DOHH2 (cell line): ENCODE measurements at regions not wholly inside any gene's neighbourhood (a gene's known extent, or its start where the extent isn't known, plus 50 kb on each side); places are given as distances from the start of the nearest gene placed in this dataset.

Experiments
- H3F3A ChIP-seq: fragments of 200-600 bp; sonication (generic), shearing (Covaris generic); 2 replicates; pipeline ENCODE4 v1.6.0; 2016; ENCODE audit warnings: antibody characterized with exemption, mild to moderate bottlenecking; ENCODE audit not compliant: control insufficient read depth, insufficient read depth
- H3K27ac ChIP-seq: fragments of 200-600 bp; sonication (generic); 2 replicates; pipeline ENCODE4 v1.5.1; 2014; ENCODE audit warnings: low read depth, mild to moderate bottlenecking, low read length, moderate library complexity
- H3K27me3 ChIP-seq: fragments of 200-600 bp; sonication (generic); 2 replicates; pipeline ENCODE4 v1.6.1; 2014; ENCODE audit warnings: mild to moderate bottlenecking, low read length, mixed read lengths; ENCODE audit not compliant: control insufficient read depth
- H3K36me3 ChIP-seq: fragments of 200-600 bp; sonication (generic); 2 replicates; pipeline ENCODE4 v1.6.1; 2014; ENCODE audit warnings: mild to moderate bottlenecking, low read length, moderate library complexity, mixed read lengths; ENCODE audit not compliant: control insufficient read depth
- H3K4me1 ChIP-seq: fragments of 200-600 bp; sonication (generic); 2 replicates; pipeline ENCODE4 v1.6.1; 2014; ENCODE audit warnings: mild to moderate bottlenecking, low read length, mixed read lengths; ENCODE audit not compliant: control insufficient read depth
- H3K4me2 ChIP-seq: fragments of 200-600 bp; sonication (generic); 2 replicates; pipeline ENCODE4 v1.6.0; 2014; ENCODE audit warnings: mild to moderate bottlenecking, low read length, moderate library complexity
- H3K4me3 ChIP-seq: fragments of 200-600 bp; sonication (generic); 2 replicates; pipeline ENCODE4 v1.5.1; 2014; ENCODE audit warnings: mild to moderate bottlenecking, low read length, mixed read lengths
- H3K79me2 ChIP-seq: fragments of 200-600 bp; sonication (generic); 2 replicates; pipeline ENCODE4 v1.6.1; 2014; ENCODE audit warnings: mild to moderate bottlenecking, low read length, mixed read lengths; ENCODE audit not compliant: control insufficient read depth
- H3K9me2 ChIP-seq: fragments of 200-600 bp; sonication (generic); replicated peaks from 2 replicates; pipeline ENCODE4 v1.6.1; 2014; ENCODE audit warnings: mild to moderate bottlenecking, low read length, mixed read lengths; ENCODE audit not compliant: control insufficient read depth
- H3K9me3 ChIP-seq: fragments of 200-600 bp; sonication (generic); 2 replicates; pipeline ENCODE4 v1.6.1; 2014; ENCODE audit warnings: antibody characterized with exemption, low read length, mixed read lengths; ENCODE audit not compliant: control insufficient read depth, insufficient read depth
- H4K20me1 ChIP-seq: fragments of 200-600 bp; sonication (generic); 2 replicates; pipeline ENCODE4 v1.6.0; 2014; ENCODE audit warnings: low read depth, mild to moderate bottlenecking, antibody characterized with exemption, low read length, moderate library complexity; ENCODE audit not compliant: control insufficient read depth, insufficient read depth
- EZH2phosphoT487 ChIP-seq: fragments of 200-600 bp; sonication (generic); IDR thresholded peaks from 2 replicates; pipeline ENCODE4 v1.6.1; 2017; ENCODE audit warnings: borderline replicate concordance, mild to moderate bottlenecking, antibody characterized with exemption, low read length, moderate library complexity, mixed read lengths
- TF ChIP-seq, protein P1 (sequence below): fragments of 200-600 bp; sonication (generic); IDR thresholded peaks from one replicate; pipeline ENCODE4 v1.5.1; 2014; ENCODE audit warnings: antibody characterized with exemption, mild to moderate bottlenecking, low read depth, low read length; ENCODE audit not compliant: poor library complexity, severe bottlenecking

DNA sequence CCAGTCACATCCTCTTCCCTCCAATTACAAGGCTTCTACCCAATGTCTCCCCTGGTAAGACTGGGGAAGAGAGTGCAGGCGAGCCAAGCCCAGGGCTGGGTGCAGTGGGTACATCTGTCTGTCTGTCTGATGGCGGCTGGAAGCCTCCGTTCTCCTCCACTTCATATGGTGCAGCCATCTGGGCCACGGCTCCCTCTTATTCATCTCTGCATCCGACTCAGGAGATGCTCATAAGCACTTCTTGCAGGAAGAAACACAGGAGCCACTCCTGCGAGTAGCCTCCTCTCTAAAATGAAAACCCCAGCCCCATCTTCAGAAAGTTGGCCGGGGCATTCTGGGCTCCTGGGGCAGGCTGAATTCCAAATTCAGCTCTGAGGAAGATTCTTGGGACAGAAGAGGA is 67.5 kb upstream of the SLC6A6 start:
- Histone ChIP-seq H4K20me1 (no peaks in the 10 kb centered on the region), H3K4me1 (no peaks in the 10 kb centered on the region; the same call in 1 of the 2 replicates), H3K9me3 (no peaks in the 10 kb centered on the region), H3K9me2 (no peaks in the 10 kb centered on the region), H3F3A (no peaks in the 10 kb centered on the region), H3K4me3 (no peak overlapping the region), H3K4me2 (no peak overlapping the region), H3K79me2 (no peaks in the 10 kb centered on the region), H3K27ac (no peak overlapping the region), H3K36me3 (no peaks in the 10 kb centered on the region), H3K27me3 (no peaks in the 10 kb centered on the region)
- TF ChIP-seq, protein P1, sequence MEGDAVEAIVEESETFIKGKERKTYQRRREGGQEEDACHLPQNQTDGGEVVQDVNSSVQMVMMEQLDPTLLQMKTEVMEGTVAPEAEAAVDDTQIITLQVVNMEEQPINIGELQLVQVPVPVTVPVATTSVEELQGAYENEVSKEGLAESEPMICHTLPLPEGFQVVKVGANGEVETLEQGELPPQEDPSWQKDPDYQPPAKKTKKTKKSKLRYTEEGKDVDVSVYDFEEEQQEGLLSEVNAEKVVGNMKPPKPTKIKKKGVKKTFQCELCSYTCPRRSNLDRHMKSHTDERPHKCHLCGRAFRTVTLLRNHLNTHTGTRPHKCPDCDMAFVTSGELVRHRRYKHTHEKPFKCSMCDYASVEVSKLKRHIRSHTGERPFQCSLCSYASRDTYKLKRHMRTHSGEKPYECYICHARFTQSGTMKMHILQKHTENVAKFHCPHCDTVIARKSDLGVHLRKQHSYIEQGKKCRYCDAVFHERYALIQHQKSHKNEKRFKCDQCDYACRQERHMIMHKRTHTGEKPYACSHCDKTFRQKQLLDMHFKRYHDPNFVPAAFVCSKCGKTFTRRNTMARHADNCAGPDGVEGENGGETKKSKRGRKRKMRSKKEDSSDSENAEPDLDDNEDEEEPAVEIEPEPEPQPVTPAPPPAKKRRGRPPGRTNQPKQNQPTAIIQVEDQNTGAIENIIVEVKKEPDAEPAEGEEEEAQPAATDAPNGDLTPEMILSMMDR: no peak
- no peak for TF ChIP-seq EZH2phosphoT487

DNA sequence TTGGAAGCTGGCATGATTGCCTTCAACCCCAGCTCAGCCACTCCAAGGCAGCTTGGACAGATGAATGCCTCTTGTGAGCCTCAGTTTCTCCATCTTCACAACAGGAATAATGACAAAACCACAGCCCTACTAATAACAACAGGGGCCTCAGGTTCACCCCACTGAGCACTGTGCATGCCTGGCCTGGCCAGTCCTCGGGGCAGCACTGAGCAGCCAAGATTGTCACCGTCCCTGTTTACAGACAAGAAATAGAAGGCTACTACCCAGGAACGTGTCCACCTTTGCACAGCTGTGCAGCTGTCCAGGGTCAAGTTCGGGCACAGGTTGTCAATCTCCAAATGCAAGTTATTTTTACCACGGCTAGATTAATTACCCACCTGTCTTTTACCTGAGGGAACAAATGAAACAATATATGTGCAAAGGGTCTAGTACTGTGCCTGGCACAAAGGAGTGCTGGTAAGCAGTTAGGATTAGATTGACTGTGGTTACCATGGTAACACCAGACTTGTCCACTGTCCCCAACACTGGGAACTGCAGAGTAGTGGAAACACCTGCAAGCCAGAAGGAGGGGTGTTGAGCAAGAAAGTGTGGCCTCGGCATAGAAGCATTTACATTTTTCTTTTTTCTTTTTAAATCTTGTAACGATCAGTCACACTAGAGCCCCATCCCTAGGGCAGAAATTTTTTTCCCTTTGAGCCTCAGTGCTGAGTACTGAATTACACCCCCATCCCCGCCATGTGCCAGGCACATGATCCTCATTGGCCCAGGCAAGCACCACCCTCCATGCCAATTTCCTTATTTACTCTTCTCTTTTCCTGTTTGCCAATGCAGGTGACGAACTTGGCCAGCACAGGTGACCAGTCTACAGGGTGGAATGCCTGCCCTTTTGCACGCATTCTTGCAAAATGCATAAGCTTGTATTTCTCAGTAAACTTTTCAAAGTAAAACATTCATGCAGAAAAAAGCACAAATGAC is 66.3 kb upstream of the SLC6A6 start:
- no peak overlapping the region for H3K27ac ChIP-seq
- no peaks in the 10 kb centered on the region for H3K79me2 ChIP-seq
- H4K20me1 ChIP-seq: no peaks in the 10 kb centered on the region
- TF ChIP-seq, protein P1: no peak
- TF ChIP-seq EZH2phosphoT487: no peak
- H3K9me2 ChIP-seq: no peaks in the 10 kb centered on the region
- H3K9me3 ChIP-seq: no peaks in the 10 kb centered on the region
- no peaks in the 10 kb centered on the region for H3K27me3 ChIP-seq
- H3K4me1 ChIP-seq: no peaks in the 10 kb centered on the region
- no peaks in the 10 kb centered on the region for H3K36me3 ChIP-seq
- H3K4me2 ChIP-seq: no peak overlapping the region
- no peak overlapping the region for H3K4me3 ChIP-seq
- no peaks in the 10 kb centered on the region for H3F3A ChIP-seq

DNA sequence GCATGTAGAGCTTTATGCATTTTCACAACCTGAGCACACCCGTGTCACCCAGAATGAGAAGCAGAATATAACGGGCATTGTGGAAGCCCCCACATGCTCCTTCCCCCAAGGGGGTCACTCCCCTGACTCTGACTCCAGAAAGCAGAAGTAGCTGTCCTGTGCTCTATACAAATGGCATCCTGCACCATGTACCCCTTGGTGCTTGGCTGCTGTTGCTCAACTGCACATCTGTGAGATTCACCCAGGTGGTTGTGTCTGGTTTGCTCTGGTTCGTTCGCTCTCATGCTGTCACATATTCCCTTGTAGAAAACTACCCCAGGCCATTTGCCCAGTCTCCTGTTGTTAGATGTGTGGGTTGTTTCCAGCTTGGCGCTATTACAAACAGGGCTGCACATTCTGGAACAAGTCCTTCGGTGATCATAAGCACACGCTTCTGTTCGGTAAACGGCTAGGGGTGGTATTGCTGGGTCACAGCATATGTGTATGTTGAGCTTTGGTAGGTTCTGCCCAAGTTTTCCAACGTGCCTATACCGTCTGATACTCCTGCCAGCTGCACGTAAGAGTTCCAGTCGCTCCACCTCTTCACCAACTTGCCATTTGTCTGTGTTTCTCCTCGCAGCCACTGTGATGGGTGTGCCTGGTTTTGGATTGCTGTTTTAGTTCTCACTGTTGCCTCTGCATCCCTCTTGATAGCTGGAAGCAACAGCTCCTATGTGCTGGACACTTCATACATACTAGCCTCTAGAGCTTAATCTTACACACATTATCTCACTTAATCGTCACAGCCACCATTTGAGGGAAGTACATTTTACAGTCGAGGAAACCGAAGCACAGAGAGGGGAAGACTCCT is 65.4 kb upstream of the SLC6A6 start:
- no peak for TF ChIP-seq EZH2phosphoT487
- TF ChIP-seq, protein P1: no peak

More for the DNA sequence above, 65.4 kb upstream of the SLC6A6 start:
- Histone ChIP-seq H3K9me3 (no peaks in the 10 kb centered on the region), H3K4me3 (no peak overlapping the region), H3K9me2 (no peaks in the 10 kb centered on the region), H3K79me2 (no peaks in the 10 kb centered on the region), H3K4me1 (no peaks in the 10 kb centered on the region), H3K4me2 (no peak overlapping the region), H3K27ac (no peak overlapping the region), H4K20me1 (no peaks in the 10 kb centered on the region), H3F3A (no peaks in the 10 kb centered on the region), H3K36me3 (no peaks in the 10 kb centered on the region), H3K27me3 (no peaks in the 10 kb centered on the region)
